ENCODE measurements at regions not wholly inside any gene's neighbourhood (a gene's known extent, or its start where the extent isn't known, plus 50 kb on each side); places are given as distances from the start of the nearest gene placed in this dataset.

GRCh38 chr5:66410122-66410521 is 186.1 kb upstream of the MAST4 start:
- H3K36me3 ChIP-seq (ENCODE audit: control insufficient read depth in 4 of 4, insufficient read depth in 3 of 4, low read depth in 1 of 4, low read length in 3 of 4) = no peaks in the 10 kb centered on the region
- H3K27ac ChIP-seq (ENCODE audit: low read depth in 1 of 2, low read length in 2 of 2) = no peak overlapping the region
- no peak for TF ChIP-seq FOXA2 (IDR thresholded peaks at IDR 0.05)
- no peak for TF ChIP-seq EGR1 (IDR thresholded peaks at IDR 0.05; ENCODE audit: low read depth in 2 of 2)
- TF ChIP-seq ZBTB33 (IDR thresholded peaks at IDR 0.05) = no peak
- TF ChIP-seq CTCF (IDR thresholded peaks at IDR 0.05; ENCODE audit: low read depth, low read length, missing input control) = no peak
- no peak for TF ChIP-seq ATF3 (IDR thresholded peaks at IDR 0.05)
- TF ChIP-seq HNF4G (IDR thresholded peaks at IDR 0.05) = no peak
- no peak for TF ChIP-seq HNF4A (conservative IDR thresholded peaks at IDR 0.05)
- TF ChIP-seq NR2F2 (IDR thresholded peaks at IDR 0.05) = no peak
- no peak for TF ChIP-seq MAX (IDR thresholded peaks at IDR 0.05)
- no peak for TF ChIP-seq REST (IDR thresholded peaks at IDR 0.05)
- TF ChIP-seq TAF1 (conservative IDR thresholded peaks at IDR 0.05) = no peak
- TF ChIP-seq GABPA (IDR thresholded peaks at IDR 0.05 in 1 of 2, conservative IDR thresholded peaks at IDR 0.05 in 1 of 2) = no peak
- no peak for TF ChIP-seq JUND (IDR thresholded peaks at IDR 0.05)
- no peak for TF ChIP-seq FOXA1 (IDR thresholded peaks at IDR 0.05)
- TF ChIP-seq YY1 (IDR thresholded peaks at IDR 0.05) = no peak
- TF ChIP-seq SP1 (IDR thresholded peaks at IDR 0.05) = no peak
- TF ChIP-seq RXRA (IDR thresholded peaks at IDR 0.05) = no peak
- WGBS = 85% methylated on average over 7 of the region's 7 CpGs
- no peak for DNase-seq (ENCODE audit: low spot score)
- no peaks in the 10 kb centered on the region for H3K9me3 ChIP-seq (ENCODE audit: control insufficient read depth in 4 of 4, low read length in 3 of 4)
- H3K9ac ChIP-seq (ENCODE audit: low read depth in 1 of 2, low read length in 2 of 2) = no peak overlapping the region
- H3K27me3 ChIP-seq (ENCODE audit: control insufficient read depth in 4 of 4, insufficient read depth in 4 of 4, low read length in 3 of 4) = no peaks in the 10 kb centered on the region
- H3K4me1 ChIP-seq (ENCODE audit: control insufficient read depth in 4 of 4, insufficient read depth in 4 of 4, low read length in 3 of 4) = no peaks in the 10 kb centered on the region
- H3K4me3 ChIP-seq (ENCODE audit: low read depth in 1 of 3, low read length in 3 of 3) = no peak overlapping the region

- H3K36me3 ChIP-seq (ENCODE audit: control insufficient read depth in 4 of 4, insufficient read depth in 3 of 4, low read depth in 1 of 4, low read length in 3 of 4) = no peaks in the 10 kb centered on the region
- H3K27ac ChIP-seq (ENCODE audit: low read depth in 1 of 2, low read length in 2 of 2) = no peak overlapping the region
- no peak overlapping the region for H3K4me3 ChIP-seq (ENCODE audit: low read depth in 1 of 3, low read length in 3 of 3)
- peak; percentile 8 to 58 for TF ChIP-seq HNF4A (conservative IDR thresholded peaks at IDR 0.05)
- TF ChIP-seq EGR1 (IDR thresholded peaks at IDR 0.05; ENCODE audit: low read depth in 2 of 2) = no peak
- TF ChIP-seq FOXA2 (IDR thresholded peaks at IDR 0.05) = peak; percentile 37
- no peaks in the 10 kb centered on the region for H3K4me1 ChIP-seq (ENCODE audit: control insufficient read depth in 4 of 4, insufficient read depth in 4 of 4, low read length in 3 of 4)
- WGBS = 39% methylated on average over 1 of the region's 1 CpG
- H3K27me3 ChIP-seq (ENCODE audit: control insufficient read depth in 4 of 4, insufficient read depth in 4 of 4, low read length in 3 of 4) = no peaks in the 10 kb centered on the region
- H3K9ac ChIP-seq (ENCODE audit: low read depth in 1 of 2, low read length in 2 of 2) = no peak overlapping the region
- DNase-seq (ENCODE audit: low spot score) = no peak
- H3K9me3 ChIP-seq (ENCODE audit: control insufficient read depth in 4 of 4, low read length in 3 of 4) = no peaks in the 10 kb centered on the region
These were observed 184.5 kb upstream of the MAST4 start for GRCh38 chr5:66411701-66412100.

Data from liver (tissue), 8 donors.